Lower leg skin (tissue), 4 donors: ENCODE measurements at regions not wholly inside any gene's neighbourhood (a gene's known extent, or its start where the extent isn't known, plus 50 kb on each side); places are given as distances from the start of the nearest gene placed in this dataset.
"Not testable (repeated sequence)": the region's sequence is repeated elsewhere in the genome, so short reads cannot be mapped to it uniquely, and the experiment has no call there.

Experiments used
- DNase-seq, 2 donors: peaks; one replicate each; pipeline ENCODE4 v3.0.0-alpha.2; 2019; ENCODE audit warnings: low spot score in 2 of 2
- H3K4me3 ChIP-seq: fragments of 200-600 bp; sonication (generic); 2 replicates; pipeline ENCODE4 v1.5.1; 2017; ENCODE audit warnings: mild to moderate bottlenecking, low read depth; ENCODE audit not compliant: poor library complexity, severe bottlenecking
- CTCF ChIP-seq, 3 donors: fragments of 450-650 bp; IDR thresholded peaks; one replicate each; pipeline ENCODE4 v1.5.1; 2016; ENCODE audit warnings: antibody characterized with exemption in 3 of 3, mild to moderate bottlenecking in 3 of 3, moderate library complexity in 2 of 3
- POLR2A ChIP-seq, 2 donors: fragments of 450-650 bp; IDR thresholded peaks; one replicate each; pipeline ENCODE4 v1.6.1; 2016 to 2017; ENCODE audit warnings: antibody characterized with exemption in 2 of 2, mild to moderate bottlenecking in 1 of 2, moderate library complexity in 1 of 2
- WGBS, 2 donors: methylation state at CpG; one replicate each; pipeline ENCODE4 v1.1.5; 2018; 5-methylcytosine and 5-hydroxymethylcytosine counted together
- intact Hi-C: fragments of 100-400 bp; cut with DNase I; formaldehyde crosslinking; loops from one replicate; pipeline ENCODE4 v1.15.0; 2023; ENCODE audit warnings: low total_unique reads

GRCh38 chr3:25056-25455 is 171.5 kb upstream of the CHL1 start:
- no peak overlapping the region for H3K4me3 ChIP-seq
- no peak for DNase-seq
- TF ChIP-seq POLR2A (IDR thresholded peaks at IDR 0.05) (no peak), CTCF (IDR thresholded peaks at IDR 0.05) (no peak)
- WGBS, 2 donors: 55 to 81% methylated on average over 2 of the region's 2 CpGs
- intact Hi-C loops: no loop called here

- intact Hi-C loops, H3K4me3 ChIP-seq, DNase-seq: not testable (repeated sequence)
- whole genome bisulfite sequencing, 2 donors: 93 to 94% methylated on average over 1 of the region's 1 CpG
Measured at GRCh38 chr3:35985-36384, 160.6 kb upstream of the CHL1 start.

GRCh38 chr3:42871-43744 is 153.5 kb upstream of the CHL1 start:
- intact Hi-C loops, H3K4me3 ChIP-seq, DNase-seq: not testable (repeated sequence)
- 42 to 48% methylated on average over 9 of the region's 9 CpGs for WGBS, 2 donors

GRCh38 chr3:44028-44676 is 152.4 kb upstream of the CHL1 start:
- no peak for TF ChIP-seq CTCF (IDR thresholded peaks at IDR 0.05)
- no peak for TF ChIP-seq POLR2A (IDR thresholded peaks at IDR 0.05)
- DNase-seq: no peak
- no peak overlapping the region for H3K4me3 ChIP-seq
- intact Hi-C loops: no loop called here
- WGBS, 2 donors: 72% methylated on average over 9 of the region's 9 CpGs

GRCh38 chr3:44941-45340 is 151.6 kb upstream of the CHL1 start:
- intact Hi-C loops, H3K4me3 ChIP-seq, DNase-seq: not testable (repeated sequence)
- 90 to 92% methylated on average over 5 of the region's 5 CpGs for WGBS, 2 donors

GRCh38 chr3:46576-46975 is 150.0 kb upstream of the CHL1 start:
- WGBS, 2 donors: 42 to 59% methylated on average over 2 of the region's 2 CpGs

GRCh38 chr3:53441-53840 is 143.1 kb upstream of the CHL1 start:
- WGBS, 2 donors: 83 to 84% methylated on average over 5 of the region's 5 CpGs
- DNase-seq, H3K4me3 ChIP-seq, intact Hi-C loops: not testable (repeated sequence)

More at GRCh38 chr3:46576-46975, 150.0 kb upstream of the CHL1 start:
- H3K4me3 ChIP-seq: no peak overlapping the region
- no peak for TF ChIP-seq POLR2A (IDR thresholded peaks at IDR 0.05)
- TF ChIP-seq CTCF (IDR thresholded peaks at IDR 0.05): no peak
- no peak for DNase-seq
- intact Hi-C loops: no loop called here

- WGBS, 2 donors: 78 to 84% methylated on average over 5 of the region's 5 CpGs
- intact Hi-C loops: no loop called here
- no peak overlapping the region for H3K4me3 ChIP-seq
- DNase-seq: no peak
- no peak for TF ChIP-seq CTCF (IDR thresholded peaks at IDR 0.05)
- no peak for TF ChIP-seq POLR2A (IDR thresholded peaks at IDR 0.05)
Measured at GRCh38 chr3:54240-54639, 142.3 kb upstream of the CHL1 start.
